ENCODE measurements at regions not wholly inside any gene's neighbourhood (a gene's known extent, or its start where the extent isn't known, plus 50 kb on each side); places are given as distances from the start of the nearest gene placed in this dataset.

- Histone ChIP-seq H3K9me1 (replicated peaks; ENCODE audit: control insufficient read depth, extremely low read depth, insufficient read depth, low read length) (no peaks in the 10 kb centered on the region), H3K4me3 (replicated peaks in 1 of 3; ENCODE audit: insufficient read depth in 1 of 3, low read depth in 1 of 3, low read length in 3 of 3) (no peak overlapping the region), H3K4me1 (ENCODE audit: control insufficient read depth, extremely low read depth, insufficient read depth, low read length) (no peaks in the 10 kb centered on the region), H3K9me3 (replicated peaks; ENCODE audit: control insufficient read depth, insufficient read depth, low read length) (no peaks in the 10 kb centered on the region), H2AFZ (ENCODE audit: low read depth, low read length) (no peak overlapping the region), H3K9ac (replicated peaks; ENCODE audit: extremely low read depth, insufficient read depth, low read length) (no peak overlapping the region), H3K27me3 (ENCODE audit: control insufficient read depth in 2 of 2, insufficient read depth in 2 of 2, low read length in 2 of 2) (no peaks in the 10 kb centered on the region), H3K4me2 (ENCODE audit: insufficient read depth, low read length) (no peak overlapping the region), H3K36me3 (ENCODE audit: control insufficient read depth in 2 of 2, extremely low read depth in 1 of 2, insufficient read depth in 2 of 2, low read length in 2 of 2) (no peaks in the 10 kb centered on the region), H3K27ac (ENCODE audit: insufficient read depth, low read depth, low read length) (no peak overlapping the region), H4K20me1 (replicated peaks; ENCODE audit: control insufficient read depth, extremely low read depth, insufficient read depth, low read length) (no peaks in the 10 kb centered on the region), H3K79me2 (ENCODE audit: control insufficient read depth, insufficient read depth, low read length) (no peaks in the 10 kb centered on the region)
- ChIA-PET CTCF (no interaction called here), POLR2A (no interaction called here)
- no peak for FAIRE-seq
- DNase-seq (ENCODE audit: low read depth, low spot score), result no peak
- BruUV-seq (replicated peaks), result no TSS peak
- no peak for TF ChIP-seq MYC (IDR thresholded peaks at IDR 0.05; ENCODE audit: low read depth, low read length)
- TF ChIP-seq POLR2A (IDR thresholded peaks at IDR 0.05; ENCODE audit: low read depth, low read length), result no peak
- TF ChIP-seq POLR2AphosphoS5 (IDR thresholded peaks at IDR 0.05; ENCODE audit: insufficient read depth, low read depth, low read length), result no peak
- TF ChIP-seq EZH2 (IDR thresholded peaks at IDR 0.05; ENCODE audit: borderline replicate concordance, low read depth, low read length, severe bottlenecking), result no peak
- TF ChIP-seq CTCF (IDR thresholded peaks at IDR 0.05; ENCODE audit: extremely low read depth in 1 of 2, insufficient read depth in 1 of 2, low read depth in 1 of 2, low read length in 2 of 2), result no peak
- TF ChIP-seq, protein P1, sequence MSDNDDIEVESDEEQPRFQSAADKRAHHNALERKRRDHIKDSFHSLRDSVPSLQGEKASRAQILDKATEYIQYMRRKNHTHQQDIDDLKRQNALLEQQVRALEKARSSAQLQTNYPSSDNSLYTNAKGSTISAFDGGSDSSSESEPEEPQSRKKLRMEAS (IDR thresholded peaks at IDR 0.05; ENCODE audit: insufficient read depth, insufficient read length), result no peak
- no peak for TF ChIP-seq FOS (IDR thresholded peaks at IDR 0.05; ENCODE audit: borderline replicate concordance, insufficient read depth, low read length)
- no peak for TF ChIP-seq GATA2 (IDR thresholded peaks at IDR 0.05; ENCODE audit: insufficient read depth, insufficient read length, low read depth, low read length)
- no peak for TF ChIP-seq JUN (IDR thresholded peaks at IDR 0.05; ENCODE audit: borderline replicate concordance, insufficient read depth, insufficient read length, low read depth)
- dilution Hi-C loops (cut with MboI; ENCODE audit: extremely low pct_ligation_motif_present, low sequenced_read_pairs) (no loop called here), intact Hi-C loops (cut with micrococcal nuclease) (no loop called here)
Measured at GRCh38 chr11:127628458-127628785, 627.9 kb upstream of the KIRREL3 start.

Measured in endothelial cell of umbilical vein (primary cell).